GM12891 (cell line): ENCODE measurements at regions not wholly inside any gene's neighbourhood (a gene's known extent, or its start where the extent isn't known, plus 50 kb on each side); places are given as distances from the start of the nearest gene placed in this dataset.

Experiments
- POLR2A ChIP-seq: IDR thresholded peaks from 2 replicates; pipeline ENCODE4 v1.6.1; 2011; ENCODE audit warnings: low read depth, low read length, control low read depth
- POLR2AphosphoS5 ChIP-seq: IDR thresholded peaks from 2 replicates; pipeline ENCODE4 v1.6.1; 2011; ENCODE audit warnings: low read depth, low read length, control low read depth
- TAF1 ChIP-seq: IDR thresholded peaks from 2 replicates; pipeline ENCODE4 v1.6.1; 2011; ENCODE audit warnings: low read depth, low read length, control low read depth

DNA sequence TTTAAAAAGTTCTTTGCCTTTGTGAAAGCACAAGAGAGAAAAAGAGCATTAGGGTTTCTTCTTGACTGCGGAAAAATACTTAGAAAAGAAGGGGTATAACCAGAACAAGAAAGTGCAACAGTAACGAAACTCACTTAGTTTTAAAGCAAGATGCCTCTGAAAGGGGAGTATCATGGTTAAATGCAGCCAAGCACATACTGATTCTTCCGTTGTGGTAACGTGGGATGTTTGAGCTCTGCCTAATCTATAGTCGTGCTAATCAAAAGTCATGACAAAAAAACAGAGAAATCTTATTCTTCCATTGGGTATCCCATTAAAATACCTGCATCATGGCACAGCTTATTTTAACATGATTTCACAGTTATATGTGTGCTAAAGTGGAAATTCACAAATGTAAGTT is 187.8 kb upstream of the LRFN5 start:
- TF ChIP-seq POLR2AphosphoS5 (no peak), POLR2A (no peak), TAF1 (no peak)
